ENCODE measurements at regions not wholly inside any gene's neighbourhood (a gene's known extent, or its start where the extent isn't known, plus 50 kb on each side); places are given as distances from the start of the nearest gene placed in this dataset.
"Not testable (repeated sequence)": the region's sequence is repeated elsewhere in the genome, so short reads cannot be mapped to it uniquely, and the experiment has no call there.

DNA sequence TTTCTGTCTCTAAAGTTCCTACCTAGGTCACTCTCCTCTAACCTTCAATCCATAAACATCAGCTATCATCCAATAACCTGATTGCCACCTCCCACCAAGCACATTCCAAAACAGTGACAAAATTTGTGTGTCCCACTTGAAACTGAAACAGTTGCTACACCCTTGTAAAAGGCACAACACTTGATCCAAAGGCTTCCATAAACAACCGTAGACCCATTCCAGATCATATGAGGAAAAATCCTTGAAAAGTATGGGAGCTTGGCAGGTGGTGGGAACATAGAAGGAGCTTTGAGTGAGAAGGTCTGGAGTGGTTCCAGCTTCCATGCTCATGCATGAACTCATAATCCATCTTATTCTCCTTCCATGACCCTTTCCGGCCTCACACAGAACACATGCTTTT lies 82.0 kb upstream of the ATP1A1 start:
- H3K4me1 ChIP-seq (ENCODE audit: low read length) = no peaks in the 10 kb centered on the region
- H2AFZ ChIP-seq (ENCODE audit: low read length) = no peak overlapping the region
- no peaks in the 10 kb centered on the region for H4K20me1 ChIP-seq (ENCODE audit: insufficient read depth, low read length)
- no peak overlapping the region for H3K9ac ChIP-seq (ENCODE audit: low read length)
- DNase-seq = no peak
- no peaks in the 10 kb centered on the region for H3K36me3 ChIP-seq (replicated peaks; ENCODE audit: insufficient read depth, low read length)
- no peaks in the 10 kb centered on the region for H3K9me3 ChIP-seq (replicated peaks; ENCODE audit: insufficient read depth, low read length)
- H3K4me2 ChIP-seq (ENCODE audit: low read depth, low read length) = no peak overlapping the region
- no peaks in the 10 kb centered on the region for H3K27me3 ChIP-seq (replicated peaks; ENCODE audit: insufficient read depth, low read length)
- TF ChIP-seq EZH2 (optimal IDR thresholded peaks at IDR 0.05; ENCODE audit: low read depth, low read length) (no peak), EZH2phosphoT487 (IDR thresholded peaks at IDR 0.05; ENCODE audit: low read length) (no peak)
- TF ChIP-seq, protein P1, sequence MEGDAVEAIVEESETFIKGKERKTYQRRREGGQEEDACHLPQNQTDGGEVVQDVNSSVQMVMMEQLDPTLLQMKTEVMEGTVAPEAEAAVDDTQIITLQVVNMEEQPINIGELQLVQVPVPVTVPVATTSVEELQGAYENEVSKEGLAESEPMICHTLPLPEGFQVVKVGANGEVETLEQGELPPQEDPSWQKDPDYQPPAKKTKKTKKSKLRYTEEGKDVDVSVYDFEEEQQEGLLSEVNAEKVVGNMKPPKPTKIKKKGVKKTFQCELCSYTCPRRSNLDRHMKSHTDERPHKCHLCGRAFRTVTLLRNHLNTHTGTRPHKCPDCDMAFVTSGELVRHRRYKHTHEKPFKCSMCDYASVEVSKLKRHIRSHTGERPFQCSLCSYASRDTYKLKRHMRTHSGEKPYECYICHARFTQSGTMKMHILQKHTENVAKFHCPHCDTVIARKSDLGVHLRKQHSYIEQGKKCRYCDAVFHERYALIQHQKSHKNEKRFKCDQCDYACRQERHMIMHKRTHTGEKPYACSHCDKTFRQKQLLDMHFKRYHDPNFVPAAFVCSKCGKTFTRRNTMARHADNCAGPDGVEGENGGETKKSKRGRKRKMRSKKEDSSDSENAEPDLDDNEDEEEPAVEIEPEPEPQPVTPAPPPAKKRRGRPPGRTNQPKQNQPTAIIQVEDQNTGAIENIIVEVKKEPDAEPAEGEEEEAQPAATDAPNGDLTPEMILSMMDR (IDR thresholded peaks at IDR 0.05; ENCODE audit: low read length) = no peak
- H3K9me2 ChIP-seq (replicated peaks; ENCODE audit: insufficient read depth, low read length) = no peaks in the 10 kb centered on the region
- no peak overlapping the region for H3K27ac ChIP-seq (ENCODE audit: low read length)
- no peaks in the 10 kb centered on the region for H3F3A ChIP-seq (ENCODE audit: insufficient read depth, low read length)
- no peaks in the 10 kb centered on the region for H3K79me2 ChIP-seq (ENCODE audit: low read length)
- H3K4me3 ChIP-seq (ENCODE audit: low read length) = no peak overlapping the region

DNA sequence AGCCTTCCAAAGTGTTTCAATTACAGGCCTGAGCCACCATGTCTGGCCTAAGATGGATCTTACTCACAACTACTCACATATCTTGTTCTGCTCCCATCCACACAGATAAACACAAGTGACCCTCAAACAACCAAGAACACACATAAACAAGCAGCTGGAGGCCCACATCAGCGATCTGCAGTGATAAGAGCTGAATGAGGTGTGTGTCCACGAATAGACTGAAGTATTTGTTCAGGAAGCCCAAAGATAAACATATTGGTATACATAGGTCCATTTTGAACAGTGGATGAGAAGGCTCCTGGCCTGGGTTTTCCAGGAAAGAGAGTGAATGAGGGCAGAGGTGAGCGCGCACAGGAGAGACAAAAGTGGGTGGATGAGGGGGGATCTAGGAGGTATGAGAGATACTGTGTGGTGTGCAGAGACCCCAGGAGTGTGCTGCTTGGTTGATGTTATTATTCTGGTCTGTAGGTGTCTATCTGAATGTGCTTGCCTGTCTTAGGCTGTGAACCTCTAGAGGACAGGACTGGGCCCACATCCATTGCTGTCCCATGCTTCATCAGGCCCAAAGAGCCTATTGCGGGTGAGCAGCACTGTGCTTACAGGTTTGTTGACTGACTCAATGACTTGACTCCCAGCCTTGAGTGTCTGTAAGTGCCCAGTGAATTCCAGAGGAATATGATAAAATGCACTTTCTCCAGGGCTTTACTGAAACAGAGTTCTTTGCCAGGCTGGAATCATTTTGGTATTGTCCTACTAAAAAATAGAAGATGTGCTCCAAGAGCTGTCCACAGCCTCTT lies 79.9 kb upstream of the ATP1A1 start:
- H2AFZ ChIP-seq (ENCODE audit: low read length) = no peak overlapping the region
- H3K4me3 ChIP-seq (ENCODE audit: low read length) = no peak overlapping the region
- H3K9me2 ChIP-seq (replicated peaks; ENCODE audit: insufficient read depth, low read length) = no peaks in the 10 kb centered on the region
- TF ChIP-seq EZH2 (optimal IDR thresholded peaks at IDR 0.05; ENCODE audit: low read depth, low read length) = no peak
- TF ChIP-seq, protein P1 (IDR thresholded peaks at IDR 0.05; ENCODE audit: low read length) = no peak
- TF ChIP-seq EZH2phosphoT487 (IDR thresholded peaks at IDR 0.05; ENCODE audit: low read length) = no peak
- no peaks in the 10 kb centered on the region for H3K36me3 ChIP-seq (replicated peaks; ENCODE audit: insufficient read depth, low read length)
- H3K9me3 ChIP-seq (replicated peaks; ENCODE audit: insufficient read depth, low read length) = no peaks in the 10 kb centered on the region
- no peaks in the 10 kb centered on the region for H3K27me3 ChIP-seq (replicated peaks; ENCODE audit: insufficient read depth, low read length)
- no peaks in the 10 kb centered on the region for H3K79me2 ChIP-seq (ENCODE audit: low read length)
- no peaks in the 10 kb centered on the region for H3F3A ChIP-seq (ENCODE audit: insufficient read depth, low read length)
- H3K4me2 ChIP-seq (ENCODE audit: low read depth, low read length) = no peak overlapping the region
- no peak overlapping the region for H3K27ac ChIP-seq (ENCODE audit: low read length)
- DNase-seq = no peak
- no peaks in the 10 kb centered on the region for H3K4me1 ChIP-seq (ENCODE audit: low read length)
- H4K20me1 ChIP-seq (ENCODE audit: insufficient read depth, low read length) = no peaks in the 10 kb centered on the region
- H3K9ac ChIP-seq (ENCODE audit: low read length) = no peak overlapping the region

DNA sequence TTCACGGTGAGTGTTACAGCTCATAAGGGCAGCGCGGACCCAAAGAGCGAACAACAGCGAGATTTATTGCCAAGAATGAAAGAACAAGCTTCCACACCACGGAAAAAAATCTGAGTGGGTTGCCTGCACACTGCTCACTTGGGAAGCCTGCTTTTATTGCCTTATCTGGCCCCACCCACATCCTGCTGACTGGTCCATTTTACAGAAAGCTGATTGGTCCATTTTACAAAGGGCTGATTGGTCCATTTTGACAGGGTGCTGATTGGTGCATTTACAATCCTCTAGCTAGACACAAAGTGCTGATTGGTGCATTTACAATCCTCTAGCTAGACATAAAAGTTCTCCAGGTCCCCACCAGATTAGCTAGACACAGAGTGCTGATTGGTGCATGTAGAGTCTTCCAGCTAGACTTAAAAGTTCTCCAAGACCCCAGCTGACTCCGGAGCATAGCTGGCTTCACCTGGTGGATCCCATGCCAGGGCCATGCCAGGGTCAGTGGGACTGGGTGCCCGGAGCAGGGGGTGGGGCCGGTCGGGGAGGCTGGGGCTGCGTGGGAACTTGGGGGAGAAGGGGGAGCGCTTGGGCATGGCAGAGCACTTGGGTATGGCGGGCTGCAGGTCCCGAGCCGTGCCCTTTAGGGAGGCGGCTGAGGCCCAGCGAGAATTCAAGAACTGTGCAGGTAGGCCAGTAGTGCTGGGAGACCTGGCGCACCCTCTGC lies 75.4 kb upstream of the ATP1A1 start:
- H3K4me2 ChIP-seq (ENCODE audit: low read depth, low read length) = no peak overlapping the region
- no peaks in the 10 kb centered on the region for H4K20me1 ChIP-seq (ENCODE audit: insufficient read depth, low read length)
- H3K4me1 ChIP-seq (ENCODE audit: low read length) = no peaks in the 10 kb centered on the region
- no peaks in the 10 kb centered on the region for H3K79me2 ChIP-seq (ENCODE audit: low read length)
- no peaks in the 10 kb centered on the region for H3K9me3 ChIP-seq (replicated peaks; ENCODE audit: insufficient read depth, low read length)
- H3K9ac ChIP-seq (ENCODE audit: low read length) = no peak overlapping the region
- no peak overlapping the region for H3K4me3 ChIP-seq (ENCODE audit: low read length)
- H3K36me3 ChIP-seq (replicated peaks; ENCODE audit: insufficient read depth, low read length) = no peaks in the 10 kb centered on the region
- TF ChIP-seq, protein P1 (IDR thresholded peaks at IDR 0.05; ENCODE audit: low read length) = no peak
- TF ChIP-seq EZH2phosphoT487 (IDR thresholded peaks at IDR 0.05; ENCODE audit: low read length) (no peak), EZH2 (optimal IDR thresholded peaks at IDR 0.05; ENCODE audit: low read depth, low read length) (no peak)
- H3K27ac ChIP-seq (ENCODE audit: low read length) = no peak overlapping the region
- H3K27me3 ChIP-seq (replicated peaks; ENCODE audit: insufficient read depth, low read length) = no peaks in the 10 kb centered on the region
- H2AFZ ChIP-seq (ENCODE audit: low read length) = no peak overlapping the region
- H3K9me2 ChIP-seq (replicated peaks; ENCODE audit: insufficient read depth, low read length) = no peaks in the 10 kb centered on the region
- H3F3A ChIP-seq (ENCODE audit: insufficient read depth, low read length) = no peaks in the 10 kb centered on the region
- DNase-seq = no peak

DNA sequence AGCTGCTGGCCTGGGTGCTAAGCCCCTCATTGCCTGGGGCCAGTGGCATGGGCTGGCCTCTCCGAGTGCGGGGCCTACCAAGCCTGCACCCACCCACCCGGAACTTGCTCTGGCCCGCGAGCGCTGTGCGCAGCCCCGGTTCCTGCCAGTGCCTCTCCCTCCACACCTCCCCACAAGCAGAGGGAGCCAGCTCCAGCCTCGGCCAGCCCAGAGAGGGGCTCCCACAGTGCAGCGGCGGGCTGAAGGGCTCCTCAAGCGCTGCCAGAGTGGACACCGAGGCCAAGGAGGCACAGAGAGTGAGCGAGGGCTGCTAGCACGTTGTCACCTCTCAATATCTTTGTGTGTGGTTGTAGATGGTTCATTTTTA lies 74.8 kb upstream of the ATP1A1 start:
- H3K9me3 ChIP-seq (replicated peaks; ENCODE audit: insufficient read depth, low read length); H3K9me2 ChIP-seq (replicated peaks; ENCODE audit: insufficient read depth, low read length); H4K20me1 ChIP-seq (ENCODE audit: insufficient read depth, low read length); DNase-seq; H2AFZ ChIP-seq (ENCODE audit: low read length); H3K79me2 ChIP-seq (ENCODE audit: low read length); H3K27ac ChIP-seq (ENCODE audit: low read length); H3K4me2 ChIP-seq (ENCODE audit: low read depth, low read length); H3K36me3 ChIP-seq (replicated peaks; ENCODE audit: insufficient read depth, low read length); H3K27me3 ChIP-seq (replicated peaks; ENCODE audit: insufficient read depth, low read length); H3K9ac ChIP-seq (ENCODE audit: low read length); H3K4me1 ChIP-seq (ENCODE audit: low read length); H3K4me3 ChIP-seq (ENCODE audit: low read length); H3F3A ChIP-seq (ENCODE audit: insufficient read depth, low read length): not testable (repeated sequence)
